Hepatocyte (in vitro differentiated cells): ENCODE measurements at regions not wholly inside any gene's neighbourhood (a gene's known extent, or its start where the extent isn't known, plus 50 kb on each side); places are given as distances from the start of the nearest gene placed in this dataset.

Experiments used
- EZH2phosphoT487 ChIP-seq: fragments of 200-600 bp; sonication (generic); IDR thresholded peaks from one replicate; pipeline ENCODE4 v1.6.1; 2018; ENCODE audit warnings: antibody characterized with exemption, mild to moderate bottlenecking, low read depth, moderate library complexity; ENCODE audit not compliant: unreplicated experiment, severe bottlenecking
- TF ChIP-seq, protein P1 (sequence below): fragments of 200-600 bp; sonication (generic); IDR thresholded peaks from 2 replicates; pipeline ENCODE4 v1.5.1; 2016; ENCODE audit warnings: antibody characterized with exemption, mild to moderate bottlenecking; ENCODE audit not compliant: poor library complexity

DNA sequence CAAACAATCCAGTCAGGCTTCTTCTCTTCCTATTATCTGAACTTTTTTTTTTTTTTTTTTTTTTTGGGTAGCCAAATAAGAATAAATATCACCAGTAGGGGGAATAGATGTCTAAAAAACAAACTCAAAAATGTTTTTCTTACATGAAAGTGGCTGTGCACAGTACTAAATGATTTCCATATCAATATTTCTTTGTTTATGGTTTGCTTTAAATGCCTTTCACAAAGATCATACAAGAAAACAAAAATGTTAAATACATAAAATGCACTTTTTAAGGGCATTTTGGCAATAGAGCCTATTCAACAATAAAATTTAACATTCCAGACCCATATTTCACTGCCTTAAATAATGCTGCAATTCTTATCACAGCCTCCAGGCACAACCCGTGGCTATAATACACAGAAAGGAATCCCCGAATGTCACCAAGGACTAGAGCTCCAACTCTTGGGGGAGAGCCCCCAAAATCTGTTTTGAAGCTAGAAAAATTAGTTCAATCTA lies 91.1 kb upstream of the TBCA start:
- TF ChIP-seq, protein P1, sequence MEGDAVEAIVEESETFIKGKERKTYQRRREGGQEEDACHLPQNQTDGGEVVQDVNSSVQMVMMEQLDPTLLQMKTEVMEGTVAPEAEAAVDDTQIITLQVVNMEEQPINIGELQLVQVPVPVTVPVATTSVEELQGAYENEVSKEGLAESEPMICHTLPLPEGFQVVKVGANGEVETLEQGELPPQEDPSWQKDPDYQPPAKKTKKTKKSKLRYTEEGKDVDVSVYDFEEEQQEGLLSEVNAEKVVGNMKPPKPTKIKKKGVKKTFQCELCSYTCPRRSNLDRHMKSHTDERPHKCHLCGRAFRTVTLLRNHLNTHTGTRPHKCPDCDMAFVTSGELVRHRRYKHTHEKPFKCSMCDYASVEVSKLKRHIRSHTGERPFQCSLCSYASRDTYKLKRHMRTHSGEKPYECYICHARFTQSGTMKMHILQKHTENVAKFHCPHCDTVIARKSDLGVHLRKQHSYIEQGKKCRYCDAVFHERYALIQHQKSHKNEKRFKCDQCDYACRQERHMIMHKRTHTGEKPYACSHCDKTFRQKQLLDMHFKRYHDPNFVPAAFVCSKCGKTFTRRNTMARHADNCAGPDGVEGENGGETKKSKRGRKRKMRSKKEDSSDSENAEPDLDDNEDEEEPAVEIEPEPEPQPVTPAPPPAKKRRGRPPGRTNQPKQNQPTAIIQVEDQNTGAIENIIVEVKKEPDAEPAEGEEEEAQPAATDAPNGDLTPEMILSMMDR: no peak
- TF ChIP-seq EZH2phosphoT487: no peak
